ENCODE measurements at regions not wholly inside any gene's neighbourhood (a gene's known extent, or its start where the extent isn't known, plus 50 kb on each side); places are given as distances from the start of the nearest gene placed in this dataset.

GRCh38 chr7:136588216-136588615, 280.2 kb upstream of the CHRM2 start:
- Histone ChIP-seq H3K27me3 (no peaks in the 10 kb centered on the region), H3K27ac (no peak overlapping the region), H3K9me3 (no peaks in the 10 kb centered on the region), H3K36me3 (no peaks in the 10 kb centered on the region), H3K4me1 (no peaks in the 10 kb centered on the region), H3K4me3 (no peak overlapping the region)
- TF ChIP-seq POLR2A (IDR thresholded peaks at IDR 0.05) (no peak), POLR2AphosphoS5 (IDR thresholded peaks at IDR 0.05) (no peak), EP300 (IDR thresholded peaks at IDR 0.05) (no peak), CTCF (IDR thresholded peaks at IDR 0.05) (no peak)
- DNase-seq: no peak
- WGBS, 2 donors: 88 to 90% methylated on average over 2 of the region's 2 CpGs
- ATAC-seq (ENCODE audit: low FRiP score in 2 of 2): no peak

- TF ChIP-seq POLR2AphosphoS5 (IDR thresholded peaks at IDR 0.05) (no peak), EP300 (IDR thresholded peaks at IDR 0.05) (no peak), CTCF (IDR thresholded peaks at IDR 0.05) (no peak), POLR2A (IDR thresholded peaks at IDR 0.05) (no peak)
- DNase-seq: no peak
- Histone ChIP-seq H3K4me1 (no peaks in the 10 kb centered on the region), H3K27me3 (no peaks in the 10 kb centered on the region), H3K4me3 (no peak overlapping the region), H3K9me3 (no peaks in the 10 kb centered on the region), H3K27ac (no peak overlapping the region), H3K36me3 (no peaks in the 10 kb centered on the region)
- no peak for ATAC-seq (ENCODE audit: low FRiP score in 2 of 2)
- WGBS, 2 donors: 79% methylated on average over 2 of the region's 2 CpGs
These were observed 282.3 kb upstream of the CHRM2 start for GRCh38 chr7:136585954-136586670.

GRCh38 chr7:136566491-136566890, 302.0 kb upstream of the CHRM2 start:
- Histone ChIP-seq H3K27ac (no peak overlapping the region), H3K36me3 (no peaks in the 10 kb centered on the region), H3K27me3 (no peaks in the 10 kb centered on the region), H3K4me1 (no peaks in the 10 kb centered on the region), H3K4me3 (no peak overlapping the region), H3K9me3 (no peaks in the 10 kb centered on the region)
- TF ChIP-seq POLR2AphosphoS5 (IDR thresholded peaks at IDR 0.05): no peak
- no peak for TF ChIP-seq EP300 (IDR thresholded peaks at IDR 0.05)
- no peak for TF ChIP-seq CTCF (IDR thresholded peaks at IDR 0.05)
- no peak for TF ChIP-seq POLR2A (IDR thresholded peaks at IDR 0.05)
- 42 to 44% methylated on average over 2 of the region's 2 CpGs for WGBS, 2 donors
- DNase-seq (no peak), ATAC-seq (ENCODE audit: low FRiP score in 2 of 2) (no peak)

GRCh38 chr7:136555933-136556332, 312.5 kb upstream of the CHRM2 start:
- Histone ChIP-seq H3K27ac (no peak overlapping the region), H3K4me3 (no peak overlapping the region)
- 68 to 74% methylated on average over 5 of the region's 5 CpGs for WGBS, 2 donors

More at GRCh38 chr7:136555933-136556332, 312.5 kb upstream of the CHRM2 start:
- no peaks in the 10 kb centered on the region for H3K27me3 ChIP-seq
- no peaks in the 10 kb centered on the region for H3K36me3 ChIP-seq
- H3K4me1 ChIP-seq: no peaks in the 10 kb centered on the region
- no peak for ATAC-seq (ENCODE audit: low FRiP score in 2 of 2)
- no peaks in the 10 kb centered on the region for H3K9me3 ChIP-seq
- DNase-seq: no peak
- TF ChIP-seq CTCF (IDR thresholded peaks at IDR 0.05): no peak
- no peak for TF ChIP-seq EP300 (IDR thresholded peaks at IDR 0.05)

Data from upper lobe of left lung (tissue), 6 donors.